HG02610 (cell line): ENCODE measurements at regions not wholly inside any gene's neighbourhood (a gene's known extent, or its start where the extent isn't known, plus 50 kb on each side); places are given as distances from the start of the nearest gene placed in this dataset.
A peak's percentile ranks its signal among the peaks of the same experiment; 100 is the strongest.
"Not testable (repeated sequence)": the region's sequence is repeated elsewhere in the genome, so short reads cannot be mapped to it uniquely, and the experiment has no call there.

ENCODE experiments used
- ATAC-seq: cut with Tn5 transposase; IDR thresholded peaks from one replicate; pipeline ENCODE4 v1.9.1; 2021; ENCODE audit warnings: mild to moderate bottlenecking, moderate library complexity; ENCODE audit not compliant: unreplicated experiment

- peak; percentile 48 for ATAC-seq
Measured at GRCh38 chr3:30319713-30320112, 286.7 kb upstream of the TGFBR2 start.

GRCh38 chr3:30320392-30320791, 286.0 kb upstream of the TGFBR2 start:
- no peak for ATAC-seq

DNA sequence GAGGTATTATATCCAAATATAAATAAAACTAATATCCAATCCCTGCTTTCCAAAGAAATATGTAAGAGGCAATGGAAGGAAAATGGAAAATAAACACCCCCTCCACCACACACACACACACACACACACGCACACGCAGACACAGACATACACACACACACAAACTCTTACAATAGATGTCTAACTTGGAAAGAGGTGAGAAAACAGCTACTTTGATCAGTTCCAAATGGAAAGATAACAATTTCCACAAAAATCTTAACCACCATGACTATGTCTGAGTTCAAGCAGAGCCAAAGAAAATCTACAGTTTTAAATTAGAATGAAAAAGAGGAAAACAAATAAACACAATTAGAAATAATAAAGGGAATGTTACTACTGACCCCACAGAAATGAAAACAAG, 285.3 kb upstream of the TGFBR2 start:
- ATAC-seq, result no peak

DNA sequence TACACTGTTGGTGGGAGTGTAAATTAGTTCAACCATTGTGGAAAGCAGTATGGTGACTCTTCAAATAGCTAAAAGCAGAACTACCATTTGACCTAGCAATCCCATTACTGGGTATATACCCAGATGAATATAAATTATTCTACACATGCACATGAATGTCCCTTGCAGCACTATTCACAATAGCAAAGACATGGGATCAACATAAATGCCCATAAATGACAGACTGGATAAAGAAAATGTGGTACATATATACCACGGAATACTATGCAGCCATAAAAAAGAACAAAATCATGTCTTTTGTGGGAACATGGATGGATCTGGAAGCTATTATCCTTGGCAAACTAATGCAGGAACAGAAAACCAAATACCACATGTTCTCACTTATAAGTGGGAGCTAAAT, 282.8 kb upstream of the TGFBR2 start:
- ATAC-seq, result not testable (repeated sequence)

- ATAC-seq, result no peak
Measured at GRCh38 chr3:30324587-30324986, 281.8 kb upstream of the TGFBR2 start.

DNA sequence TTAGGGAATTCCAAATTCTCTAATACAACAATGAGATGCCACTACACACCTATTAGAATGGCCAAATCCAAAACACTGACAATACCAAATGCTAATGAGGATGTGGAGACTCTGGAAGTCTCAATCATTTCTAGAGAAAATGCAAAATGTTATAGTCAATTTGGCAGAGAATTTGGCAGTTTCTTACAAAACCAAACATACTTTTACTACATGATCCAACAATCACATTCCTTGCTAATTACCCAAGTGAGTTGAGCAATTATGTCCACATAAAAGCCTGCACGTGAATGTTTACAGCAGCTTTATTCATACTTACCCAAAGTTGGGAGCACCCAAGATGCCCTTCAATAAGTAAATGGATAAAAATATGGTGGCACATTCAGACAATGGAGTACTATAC, 278.4 kb upstream of the TGFBR2 start:
- ATAC-seq, result not testable (repeated sequence)

DNA sequence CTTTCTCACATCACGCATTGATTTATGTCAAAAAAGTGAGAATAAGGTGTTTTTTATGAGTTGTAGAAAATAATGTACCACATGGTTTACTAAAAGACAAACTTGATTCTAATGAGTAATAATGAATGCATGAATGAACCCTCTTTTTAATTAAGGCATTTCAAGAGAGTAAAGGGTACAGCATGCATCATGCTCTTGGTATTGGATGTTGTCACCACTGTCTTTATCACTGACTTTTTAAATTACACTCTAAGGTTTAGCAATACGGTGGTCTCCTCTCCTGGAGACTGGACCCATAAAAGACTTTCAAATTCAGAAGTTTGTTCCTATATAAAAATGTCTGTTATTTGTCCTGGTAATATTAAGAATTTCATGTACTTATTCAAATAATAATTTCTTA, 277.5 kb upstream of the TGFBR2 start:
- not testable (repeated sequence) for ATAC-seq

GRCh38 chr3:30331519-30331918, 274.9 kb upstream of the TGFBR2 start:
- ATAC-seq, result no peak

GRCh38 chr3:30332196-30333021, 274.0 kb upstream of the TGFBR2 start:
- no peak for ATAC-seq

DNA sequence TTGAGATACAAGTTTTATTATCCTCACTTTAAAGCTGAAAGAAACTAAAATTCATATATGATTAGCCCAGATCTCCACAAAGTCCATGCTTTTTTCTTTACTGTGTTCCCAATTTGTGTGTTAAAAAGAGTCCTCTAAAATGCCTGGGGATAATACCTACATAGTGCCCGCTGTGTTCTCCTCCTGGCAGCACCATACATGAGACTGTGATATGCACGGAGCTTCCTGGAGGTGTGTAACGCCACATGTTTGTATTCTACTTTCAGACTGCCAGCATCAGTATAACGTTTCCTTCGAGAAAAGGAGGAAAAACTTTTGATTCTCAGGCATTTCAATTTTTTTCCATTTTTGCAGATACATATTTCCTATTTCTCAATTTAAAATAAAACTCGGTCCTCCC, 273.3 kb upstream of the TGFBR2 start:
- no peak for ATAC-seq

- ATAC-seq, result no peak
Measured at GRCh38 chr3:30333903-30334302, 272.5 kb upstream of the TGFBR2 start.

- ATAC-seq, result no peak
Measured at GRCh38 chr3:30340500-30340899, 265.9 kb upstream of the TGFBR2 start.

DNA sequence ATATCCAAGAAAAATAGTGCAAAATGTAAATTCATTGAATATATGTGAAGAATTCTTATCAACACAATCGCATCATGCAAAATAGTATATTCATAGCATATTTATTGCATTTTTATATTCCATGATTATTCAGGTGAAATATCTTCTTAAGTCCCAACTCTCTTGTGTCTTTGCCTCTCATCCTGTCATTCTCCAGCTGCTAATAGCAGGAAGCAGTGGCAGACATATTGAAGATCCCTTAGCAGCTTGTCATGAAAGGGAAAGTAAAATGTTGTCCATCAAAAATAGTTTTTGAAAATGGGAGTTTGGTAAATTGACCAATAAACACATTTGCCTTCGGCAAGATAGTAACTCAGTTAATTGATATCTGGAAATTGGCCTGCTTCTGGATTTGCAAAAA, 265.3 kb upstream of the TGFBR2 start:
- no peak for ATAC-seq

GRCh38 chr3:30341851-30342250, 264.6 kb upstream of the TGFBR2 start:
- no peak for ATAC-seq

GRCh38 chr3:30342318-30343060, 263.9 kb upstream of the TGFBR2 start:
- ATAC-seq, result no peak

GRCh38 chr3:30343067-30343831, 263.2 kb upstream of the TGFBR2 start:
- ATAC-seq, result no peak

GRCh38 chr3:30343861-30344260, 262.5 kb upstream of the TGFBR2 start:
- no peak for ATAC-seq

- no peak for ATAC-seq
Measured at GRCh38 chr3:30344288-30344687, 262.1 kb upstream of the TGFBR2 start.

- no peak for ATAC-seq
Measured at GRCh38 chr3:30346933-30347320, 259.5 kb upstream of the TGFBR2 start.

DNA sequence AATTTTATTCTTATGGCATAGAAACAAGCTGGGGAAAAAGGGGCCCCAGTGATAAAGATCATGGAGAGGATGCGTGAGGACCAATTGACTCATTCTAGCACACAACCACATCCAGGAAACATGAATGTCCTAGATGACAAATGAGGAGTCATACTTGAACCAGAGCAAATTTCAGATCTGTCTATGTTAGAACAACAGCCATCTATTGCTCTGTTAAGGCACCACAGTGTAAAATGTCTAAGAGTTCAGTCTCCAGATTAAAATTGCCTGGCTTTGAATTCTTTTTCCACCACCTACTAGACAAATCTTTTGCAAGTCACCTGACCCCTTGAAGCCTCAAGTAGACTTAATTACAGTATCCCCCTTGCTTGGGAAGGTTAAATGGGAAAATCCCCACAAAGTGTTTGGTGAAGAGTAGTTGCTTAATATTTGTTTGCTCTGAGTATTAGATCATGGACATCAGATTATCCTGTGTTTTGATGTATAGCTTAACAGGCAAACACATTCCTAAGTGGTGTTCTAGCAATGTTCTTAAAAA, 258.7 kb upstream of the TGFBR2 start:
- ATAC-seq, result peak; percentile 94

DNA sequence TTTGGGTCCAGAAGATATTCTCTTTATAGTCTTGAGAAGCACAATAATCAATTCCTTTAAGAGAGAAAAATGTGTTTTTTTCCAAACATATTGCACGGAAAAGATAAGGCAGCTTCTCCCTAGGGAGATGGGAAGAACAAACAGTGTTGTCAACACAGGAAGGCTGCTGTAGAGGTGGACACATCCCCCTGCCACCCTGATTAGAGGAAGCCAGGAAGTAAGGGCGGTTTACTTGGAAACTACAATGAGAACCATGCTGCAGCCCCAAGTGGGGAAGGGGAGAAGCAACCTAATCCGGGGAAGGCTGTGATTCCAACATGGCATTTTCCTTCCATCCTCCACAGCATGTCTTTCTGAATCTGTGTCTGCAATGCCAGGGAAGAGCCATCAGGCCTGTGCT, 256.9 kb upstream of the TGFBR2 start:
- no peak for ATAC-seq
